Neuron (in vitro differentiated cells): ENCODE measurements at regions not wholly inside any gene's neighbourhood (a gene's known extent, or its start where the extent isn't known, plus 50 kb on each side); places are given as distances from the start of the nearest gene placed in this dataset.

Experiments used
- H2AFZ ChIP-seq: one replicate; pipeline ENCODE4 v1.6.1; 2013; ENCODE audit warnings: low read depth, mild to moderate bottlenecking, inconsistent platforms, low read length, moderate library complexity
- H3K27me3 ChIP-seq: one replicate; pipeline ENCODE4 v1.6.1; 2013; ENCODE audit warnings: low read length; ENCODE audit not compliant: insufficient read depth
- H3K36me3 ChIP-seq: one replicate; pipeline ENCODE4 v1.6.1; 2013; ENCODE audit warnings: low read length; ENCODE audit not compliant: insufficient read depth
- H3K4me1 ChIP-seq: one replicate; pipeline ENCODE4 v1.6.1; 2013; ENCODE audit warnings: low read length; ENCODE audit not compliant: insufficient read depth
- H3K4me3 ChIP-seq: 2 replicates; pipeline ENCODE4 v1.5.1; 2013; ENCODE audit warnings: mild to moderate bottlenecking, low read length, moderate library complexity
- H3K9me3 ChIP-seq: one replicate; pipeline ENCODE4 v1.6.1; 2013; ENCODE audit warnings: low read length

- Histone ChIP-seq H3K9me3 (no peaks in the 10 kb centered on the region), H2AFZ (no peak overlapping the region), H3K36me3 (peaks cover 5% of the 10 kb centered on the region), H3K4me1 (peaks cover 8% of the 10 kb centered on the region), H3K27me3 (no peaks in the 10 kb centered on the region), H3K4me3 (no peak overlapping the region)
These were observed 56.5 kb upstream of the RNF38 start for GRCh38 chr9:36456480-36457065.

- Histone ChIP-seq H3K4me3 (no peak overlapping the region), H3K27me3 (no peaks in the 10 kb centered on the region), H3K4me1 (no peaks in the 10 kb centered on the region), H3K9me3 (no peaks in the 10 kb centered on the region), H3K36me3 (peaks cover 3% of the 10 kb centered on the region), H2AFZ (no peak overlapping the region)
These were observed 51.9 kb upstream of the RNF38 start for GRCh38 chr9:36451949-36452348.

GRCh38 chr9:36450110-36450732, 50.2 kb upstream of the RNF38 start:
- Histone ChIP-seq H3K4me1 (peaks cover 4% of the 10 kb centered on the region), H3K36me3 (no peaks in the 10 kb centered on the region), H3K4me3 (no peak overlapping the region), H2AFZ (no peak overlapping the region), H3K27me3 (no peaks in the 10 kb centered on the region), H3K9me3 (no peaks in the 10 kb centered on the region)
